22Rv1 (cell line): ENCODE measurements at regions not wholly inside any gene's neighbourhood (a gene's known extent, or its start where the extent isn't known, plus 50 kb on each side); places are given as distances from the start of the nearest gene placed in this dataset.

ENCODE experiments used
- CTCF ChIP-seq: fragments of 450-650 bp; IDR thresholded peaks from 2 replicates; pipeline ENCODE4 v1.5.1; 2017; ENCODE audit warnings: mild to moderate bottlenecking
- ZFX ChIP-seq: fragments of 450-650 bp; IDR thresholded peaks from 2 replicates; pipeline ENCODE4 v1.6.1; 2017; ENCODE audit warnings: antibody characterized with exemption, borderline replicate concordance

DNA sequence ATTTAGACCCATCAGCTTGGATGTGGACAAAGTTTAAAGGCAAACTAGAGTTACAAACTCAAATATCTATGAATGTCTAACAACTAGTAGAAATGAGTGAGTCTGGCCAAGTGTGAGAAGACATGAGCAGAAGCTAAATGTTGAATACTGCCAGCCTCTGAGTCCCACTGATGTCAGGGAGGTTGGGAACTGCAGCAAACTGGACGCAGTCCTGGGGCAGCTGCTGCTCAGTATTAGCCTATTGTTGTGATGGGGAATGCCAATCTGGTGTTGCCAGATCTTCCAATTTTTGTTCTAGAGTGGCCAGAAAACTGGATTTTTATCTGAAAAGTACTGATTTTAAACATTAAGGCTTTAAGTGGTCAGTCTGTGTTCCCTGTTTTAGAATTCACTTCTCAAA is 770.4 kb upstream of the STXBP6 start:
- TF ChIP-seq CTCF, result no peak
- no peak for TF ChIP-seq ZFX
